Neural cell (in vitro differentiated cells): ENCODE measurements at regions not wholly inside any gene's neighbourhood (a gene's known extent, or its start where the extent isn't known, plus 50 kb on each side); places are given as distances from the start of the nearest gene placed in this dataset.

Experiments
- H2AFZ ChIP-seq: fragments of 200-600, 300-800 bp; sonication (generic), shearing (Covaris generic); 2 replicates; pipeline ENCODE4 v1.6.0; 2014; ENCODE audit warnings: low read depth, mild to moderate bottlenecking, antibody characterized with exemption, low read length, moderate library complexity
- H3F3A ChIP-seq: fragments of 200-600 bp; shearing (Covaris generic); 2 replicates; pipeline ENCODE4 v1.6.1; 2016; ENCODE audit warnings: mild to moderate bottlenecking, moderate library complexity, mixed read lengths, antibody characterized with exemption, low read length; ENCODE audit not compliant: insufficient read depth, poor library complexity, severe bottlenecking
- H3K27ac ChIP-seq: fragments of 200-600, 300-800 bp; sonication (generic), shearing (Covaris generic); 2 replicates; pipeline ENCODE4 v1.5.1; 2014; ENCODE audit warnings: mild to moderate bottlenecking, low read length, moderate library complexity
- H3K27me3 ChIP-seq: fragments of 300-800, 200-600 bp; sonication (generic), shearing (Covaris generic); 2 replicates; pipeline ENCODE4 v1.6.0; 2014; ENCODE audit warnings: mild to moderate bottlenecking, low read depth, low read length, moderate library complexity; ENCODE audit not compliant: insufficient read depth
- H3K36me3 ChIP-seq: fragments of 300-800, 200-600 bp; sonication (generic), shearing (Covaris generic); 2 replicates; pipeline ENCODE4 v1.5.1; 2014; ENCODE audit warnings: mild to moderate bottlenecking, antibody characterized with exemption, low read length, moderate library complexity; ENCODE audit not compliant: insufficient read depth
- H3K4me2 ChIP-seq: fragments of 300-800, 200-600 bp; sonication (generic), shearing (Covaris generic); 2 replicates; pipeline ENCODE4 v1.6.0; 2014; ENCODE audit warnings: mild to moderate bottlenecking, low read length
- H3K4me3 ChIP-seq: fragments of 300-800, 200-600 bp; sonication (generic), shearing (Covaris generic); 2 replicates; pipeline ENCODE4 v1.5.1; 2014; ENCODE audit warnings: mild to moderate bottlenecking, low read length, moderate library complexity
- H3K79me2 ChIP-seq: fragments of 200-600 bp; shearing (Covaris generic); replicated peaks from 2 replicates; pipeline ENCODE4 v1.6.0; 2014; ENCODE audit warnings: mild to moderate bottlenecking, low read length, moderate library complexity; ENCODE audit not compliant: insufficient read depth
- H3K9ac ChIP-seq: fragments of 300-800, 200-600 bp; sonication (generic), shearing (Covaris generic); 2 replicates; pipeline ENCODE4 v1.6.1; 2016; ENCODE audit warnings: mild to moderate bottlenecking, low read length, mixed read lengths
- H3K9me2 ChIP-seq: fragments of 200-600 bp; shearing (Covaris generic); 2 replicates; pipeline ENCODE4 v1.6.1; 2016; ENCODE audit warnings: mild to moderate bottlenecking, low read length, mixed read lengths; ENCODE audit not compliant: insufficient read depth
- H3K9me3 ChIP-seq: fragments of 200-600, 300-800 bp; sonication (generic), shearing (Covaris generic); 2 replicates; pipeline ENCODE4 v1.6.1; 2016; ENCODE audit warnings: mild to moderate bottlenecking, mixed run types, low read length, moderate library complexity, mixed read lengths
- H4K20me1 ChIP-seq: fragments of 200-600 bp; shearing (Covaris generic); 2 replicates; pipeline ENCODE4 v1.6.1; 2016; ENCODE audit warnings: mild to moderate bottlenecking, mixed run types; ENCODE audit not compliant: insufficient read depth
- CTCF ChIP-seq: fragments of 450-650 bp; IDR thresholded peaks from 2 replicates; pipeline ENCODE4 v1.5.1; 2014; ENCODE audit warnings: antibody characterized with exemption, mild to moderate bottlenecking, moderate library complexity; ENCODE audit not compliant: poor library complexity, severe bottlenecking
- EP300 ChIP-seq: fragments of 450-650 bp; conservative IDR thresholded peaks from 2 replicates; pipeline ENCODE4 v1.6.1; 2014; ENCODE audit warnings: antibody characterized with exemption, mild to moderate bottlenecking, moderate library complexity; ENCODE audit not compliant: poor library complexity, severe bottlenecking
- EZH2 ChIP-seq: fragments of 200-600, 300-800 bp; shearing (Covaris generic), sonication (generic); IDR thresholded peaks from 2 replicates; pipeline ENCODE4 v1.6.1; 2014; ENCODE audit warnings: antibody characterized with exemption, low read length, borderline replicate concordance, mild to moderate bottlenecking; ENCODE audit not compliant: insufficient read depth, poor library complexity, severe bottlenecking
- MXI1 ChIP-seq: fragments of 450-650 bp; conservative IDR thresholded peaks from 2 replicates; pipeline ENCODE4 v1.6.1; 2014; ENCODE audit warnings: antibody characterized with exemption, mild to moderate bottlenecking; ENCODE audit not compliant: poor library complexity, severe bottlenecking
- POLR2AphosphoS5 ChIP-seq: IDR thresholded peaks from 2 replicates; pipeline ENCODE4 v1.6.1; 2012
- RAD21 ChIP-seq: fragments of 450-650 bp; conservative IDR thresholded peaks from 2 replicates; pipeline ENCODE4 v1.6.1; 2014; ENCODE audit warnings: antibody characterized with exemption, mild to moderate bottlenecking, moderate library complexity
- SMC3 ChIP-seq: fragments of 450-650 bp; conservative IDR thresholded peaks from 2 replicates; pipeline ENCODE4 v1.6.1; 2014; ENCODE audit warnings: antibody characterized with exemption, mild to moderate bottlenecking, moderate library complexity; ENCODE audit not compliant: poor library complexity
- TAF1 ChIP-seq: IDR thresholded peaks from 2 replicates; pipeline ENCODE4 v1.6.1; 2012; ENCODE audit warnings: low read depth
- TF ChIP-seq, protein P1 (sequence below): IDR thresholded peaks from 2 replicates; pipeline ENCODE4 v1.6.1; 2012; ENCODE audit warnings: borderline replicate concordance

DNA sequence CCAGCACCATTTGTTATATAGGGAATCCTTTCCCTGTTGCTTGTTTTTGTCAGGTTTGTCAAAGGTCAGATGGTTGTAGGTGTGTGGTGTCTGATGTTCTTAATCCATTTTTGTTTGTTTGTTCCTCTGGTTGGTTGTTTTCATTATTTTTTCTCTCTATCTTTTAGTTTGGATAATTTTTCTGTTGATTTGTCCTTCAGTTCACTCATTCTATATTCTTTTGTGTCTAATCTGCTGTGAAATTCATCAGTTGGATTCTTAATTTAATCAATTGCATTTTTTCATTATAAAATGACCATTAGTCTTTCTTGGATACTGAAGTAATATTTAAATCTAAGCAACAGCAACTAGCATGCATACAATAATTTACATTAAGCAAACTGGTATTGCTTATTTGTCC is 206.7 kb upstream of the TRIB2 start:
- Histone ChIP-seq H3K79me2 (no peaks in the 10 kb centered on the region), H3K9me2 (no peaks in the 10 kb centered on the region), H3K9ac (no peak overlapping the region), H3K9me3 (no peaks in the 10 kb centered on the region), H3K36me3 (no peaks in the 10 kb centered on the region), H3K4me2 (no peak overlapping the region), H3F3A (no peaks in the 10 kb centered on the region), H2AFZ (no peak overlapping the region), H3K27me3 (no peaks in the 10 kb centered on the region), H4K20me1 (no peaks in the 10 kb centered on the region), H3K27ac (no peak overlapping the region), H3K4me3 (no peak overlapping the region)
- TF ChIP-seq, protein P1, sequence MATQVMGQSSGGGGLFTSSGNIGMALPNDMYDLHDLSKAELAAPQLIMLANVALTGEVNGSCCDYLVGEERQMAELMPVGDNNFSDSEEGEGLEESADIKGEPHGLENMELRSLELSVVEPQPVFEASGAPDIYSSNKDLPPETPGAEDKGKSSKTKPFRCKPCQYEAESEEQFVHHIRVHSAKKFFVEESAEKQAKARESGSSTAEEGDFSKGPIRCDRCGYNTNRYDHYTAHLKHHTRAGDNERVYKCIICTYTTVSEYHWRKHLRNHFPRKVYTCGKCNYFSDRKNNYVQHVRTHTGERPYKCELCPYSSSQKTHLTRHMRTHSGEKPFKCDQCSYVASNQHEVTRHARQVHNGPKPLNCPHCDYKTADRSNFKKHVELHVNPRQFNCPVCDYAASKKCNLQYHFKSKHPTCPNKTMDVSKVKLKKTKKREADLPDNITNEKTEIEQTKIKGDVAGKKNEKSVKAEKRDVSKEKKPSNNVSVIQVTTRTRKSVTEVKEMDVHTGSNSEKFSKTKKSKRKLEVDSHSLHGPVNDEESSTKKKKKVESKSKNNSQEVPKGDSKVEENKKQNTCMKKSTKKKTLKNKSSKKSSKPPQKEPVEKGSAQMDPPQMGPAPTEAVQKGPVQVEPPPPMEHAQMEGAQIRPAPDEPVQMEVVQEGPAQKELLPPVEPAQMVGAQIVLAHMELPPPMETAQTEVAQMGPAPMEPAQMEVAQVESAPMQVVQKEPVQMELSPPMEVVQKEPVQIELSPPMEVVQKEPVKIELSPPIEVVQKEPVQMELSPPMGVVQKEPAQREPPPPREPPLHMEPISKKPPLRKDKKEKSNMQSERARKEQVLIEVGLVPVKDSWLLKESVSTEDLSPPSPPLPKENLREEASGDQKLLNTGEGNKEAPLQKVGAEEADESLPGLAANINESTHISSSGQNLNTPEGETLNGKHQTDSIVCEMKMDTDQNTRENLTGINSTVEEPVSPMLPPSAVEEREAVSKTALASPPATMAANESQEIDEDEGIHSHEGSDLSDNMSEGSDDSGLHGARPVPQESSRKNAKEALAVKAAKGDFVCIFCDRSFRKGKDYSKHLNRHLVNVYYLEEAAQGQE: no peak
- TF ChIP-seq RAD21 (no peak), POLR2AphosphoS5 (no peak), EP300 (no peak), SMC3 (no peak), EZH2 (no peak), CTCF (no peak), MXI1 (no peak), TAF1 (no peak)

DNA sequence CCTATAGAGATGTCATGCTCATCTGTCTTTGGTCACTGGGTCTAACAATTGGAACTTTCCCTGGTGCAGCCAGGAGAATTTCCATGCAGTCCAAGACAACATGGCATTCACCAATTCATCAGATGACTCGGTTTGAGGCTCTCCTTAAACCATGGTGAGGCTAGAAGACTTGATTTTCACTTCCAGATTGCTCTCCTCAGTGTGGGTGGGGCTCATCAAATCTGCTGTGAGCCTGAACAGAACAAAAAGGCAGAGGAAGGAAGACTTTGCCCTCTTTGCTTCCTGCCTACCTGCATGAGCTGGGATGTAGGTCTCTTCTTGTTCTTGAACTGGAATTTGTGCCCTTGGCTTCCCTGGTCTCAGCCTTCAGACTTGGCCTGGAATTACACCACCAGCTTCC is 203.4 kb upstream of the TRIB2 start:
- H3K27me3 ChIP-seq: no peaks in the 10 kb centered on the region
- H3K9ac ChIP-seq: no peak overlapping the region
- no peaks in the 10 kb centered on the region for H3K9me3 ChIP-seq
- no peaks in the 10 kb centered on the region for H3K36me3 ChIP-seq
- no peak overlapping the region for H3K4me3 ChIP-seq
- no peak overlapping the region for H3K27ac ChIP-seq
- H3K4me2 ChIP-seq: no peak overlapping the region
- H3K9me2 ChIP-seq: no peaks in the 10 kb centered on the region
- no peak for TF ChIP-seq SMC3
- TF ChIP-seq POLR2AphosphoS5: no peak
- TF ChIP-seq EP300: no peak
- no peak for TF ChIP-seq CTCF
- TF ChIP-seq TAF1: no peak
- TF ChIP-seq RAD21: no peak
- TF ChIP-seq MXI1: no peak
- TF ChIP-seq EZH2: no peak
- TF ChIP-seq, protein P1: no peak
- H3F3A ChIP-seq: no peaks in the 10 kb centered on the region
- H2AFZ ChIP-seq: no peak overlapping the region
- H4K20me1 ChIP-seq: no peaks in the 10 kb centered on the region
- H3K79me2 ChIP-seq: no peaks in the 10 kb centered on the region
